ENCODE measurements at regions not wholly inside any gene's neighbourhood (a gene's known extent, or its start where the extent isn't known, plus 50 kb on each side); places are given as distances from the start of the nearest gene placed in this dataset.
A peak's percentile ranks its signal among the peaks of the same experiment; 100 is the strongest.

DNA sequence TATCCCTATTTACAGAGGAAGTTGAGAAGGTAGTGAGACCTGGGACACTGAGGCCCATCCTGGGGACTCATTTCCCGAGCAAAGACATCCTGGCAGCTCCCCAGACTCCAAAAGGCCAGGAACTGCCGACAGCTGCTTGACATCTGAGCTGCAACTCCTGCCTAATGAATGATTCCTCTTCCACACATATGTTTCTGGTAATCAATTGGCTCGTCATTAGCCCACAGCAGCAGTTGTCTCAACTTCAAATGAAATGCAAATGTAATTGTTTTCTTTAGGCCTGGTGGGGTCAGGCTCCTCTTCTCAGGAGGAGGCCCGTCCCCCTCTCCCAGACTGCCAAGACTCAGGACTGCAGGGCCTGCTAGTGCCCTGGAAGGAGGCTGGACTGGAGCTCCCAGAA is 61.8 kb upstream of the DISP3 start:
- H3K36me3 ChIP-seq, result no peaks in the 10 kb centered on the region
- no peak for DNase-seq
- H3K27me3 ChIP-seq, result no peaks in the 10 kb centered on the region
- no peak overlapping the region for H3K27ac ChIP-seq
- H3K9me3 ChIP-seq, result no peaks in the 10 kb centered on the region
- H3K4me3 ChIP-seq, result no peak overlapping the region
- H3K4me1 ChIP-seq, result no peaks in the 10 kb centered on the region
- WGBS, 2 donors, result 31 to 35% methylated on average over 4 of the region's 4 CpGs
- ATAC-seq (ENCODE audit: low FRiP score in 2 of 2), result no peak
- TF ChIP-seq POLR2AphosphoS5 (IDR thresholded peaks at IDR 0.05) (no peak), EP300 (IDR thresholded peaks at IDR 0.05) (no peak), POLR2A (IDR thresholded peaks at IDR 0.05) (no peak)
- TF ChIP-seq, protein P1, sequence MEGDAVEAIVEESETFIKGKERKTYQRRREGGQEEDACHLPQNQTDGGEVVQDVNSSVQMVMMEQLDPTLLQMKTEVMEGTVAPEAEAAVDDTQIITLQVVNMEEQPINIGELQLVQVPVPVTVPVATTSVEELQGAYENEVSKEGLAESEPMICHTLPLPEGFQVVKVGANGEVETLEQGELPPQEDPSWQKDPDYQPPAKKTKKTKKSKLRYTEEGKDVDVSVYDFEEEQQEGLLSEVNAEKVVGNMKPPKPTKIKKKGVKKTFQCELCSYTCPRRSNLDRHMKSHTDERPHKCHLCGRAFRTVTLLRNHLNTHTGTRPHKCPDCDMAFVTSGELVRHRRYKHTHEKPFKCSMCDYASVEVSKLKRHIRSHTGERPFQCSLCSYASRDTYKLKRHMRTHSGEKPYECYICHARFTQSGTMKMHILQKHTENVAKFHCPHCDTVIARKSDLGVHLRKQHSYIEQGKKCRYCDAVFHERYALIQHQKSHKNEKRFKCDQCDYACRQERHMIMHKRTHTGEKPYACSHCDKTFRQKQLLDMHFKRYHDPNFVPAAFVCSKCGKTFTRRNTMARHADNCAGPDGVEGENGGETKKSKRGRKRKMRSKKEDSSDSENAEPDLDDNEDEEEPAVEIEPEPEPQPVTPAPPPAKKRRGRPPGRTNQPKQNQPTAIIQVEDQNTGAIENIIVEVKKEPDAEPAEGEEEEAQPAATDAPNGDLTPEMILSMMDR (IDR thresholded peaks at IDR 0.05), result no peak

DNA sequence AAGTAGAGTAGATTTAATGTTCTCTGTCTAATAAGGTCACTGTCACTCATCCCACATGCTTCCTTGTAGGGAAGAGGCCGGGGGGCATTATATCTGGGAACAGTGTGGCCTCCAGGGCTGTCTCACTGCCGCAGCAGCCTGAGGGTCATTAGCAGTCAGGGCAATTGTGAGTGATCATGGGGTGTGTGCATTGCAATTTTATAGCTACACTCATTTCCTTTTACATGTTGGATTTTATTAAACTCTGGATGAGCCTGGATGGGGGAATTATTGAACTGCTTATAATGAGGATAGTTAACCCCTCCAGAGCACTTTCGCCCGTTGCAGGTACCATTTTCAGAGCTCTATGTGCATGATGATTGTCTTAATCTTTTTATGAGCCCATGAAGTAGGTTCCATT is 60.9 kb upstream of the DISP3 start:
- H3K27me3 ChIP-seq, result no peaks in the 10 kb centered on the region
- TF ChIP-seq POLR2AphosphoS5 (IDR thresholded peaks at IDR 0.05), result no peak
- TF ChIP-seq EP300 (IDR thresholded peaks at IDR 0.05), result no peak
- no peak for TF ChIP-seq POLR2A (IDR thresholded peaks at IDR 0.05)
- TF ChIP-seq, protein P1 (IDR thresholded peaks at IDR 0.05), result no peak

DNA sequence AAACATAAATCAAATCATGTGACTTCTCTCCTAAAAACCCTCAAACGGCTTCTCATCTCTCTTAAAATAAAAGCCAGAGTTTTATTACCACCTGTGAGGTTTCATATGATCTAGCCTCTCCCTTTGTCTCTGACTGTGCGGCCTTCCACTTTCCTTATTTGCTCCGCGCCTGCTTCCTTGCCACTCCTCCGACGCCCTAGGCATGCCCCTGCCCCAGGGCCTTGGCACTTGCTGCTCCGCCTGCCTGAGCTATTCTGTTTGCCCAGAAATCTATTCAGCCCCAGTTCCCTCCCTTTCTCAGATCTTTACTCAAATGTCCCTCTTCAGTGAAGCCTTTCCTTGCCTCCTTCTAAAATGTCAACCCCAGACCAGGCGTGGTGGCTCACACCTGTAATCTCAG is 57.5 kb upstream of the DISP3 start:
- 78 to 87% methylated on average over 8 of the region's 8 CpGs for WGBS, 2 donors
- ATAC-seq (ENCODE audit: low FRiP score in 2 of 2) (no peak), DNase-seq (peak in 1 of 2 donors; percentile 16)
- Histone ChIP-seq H3K9me3 (no peaks in the 10 kb centered on the region), H3K27ac (no peak overlapping the region), H3K4me3 (no peak overlapping the region), H3K27me3 (no peaks in the 10 kb centered on the region), H3K4me1 (no peaks in the 10 kb centered on the region), H3K36me3 (no peaks in the 10 kb centered on the region)
- TF ChIP-seq EP300 (IDR thresholded peaks at IDR 0.05), result no peak
- no peak for TF ChIP-seq POLR2AphosphoS5 (IDR thresholded peaks at IDR 0.05)

More for the DNA sequence above, 60.9 kb upstream of the DISP3 start:
- no peaks in the 10 kb centered on the region for H3K4me1 ChIP-seq
- no peak for DNase-seq
- no peaks in the 10 kb centered on the region for H3K36me3 ChIP-seq
- WGBS, 2 donors, result 73 to 76% methylated on average over 4 of the region's 4 CpGs
- no peak overlapping the region for H3K27ac ChIP-seq
- H3K4me3 ChIP-seq, result no peak overlapping the region
- ATAC-seq (ENCODE audit: low FRiP score in 2 of 2), result no peak
- no peaks in the 10 kb centered on the region for H3K9me3 ChIP-seq

DNA sequence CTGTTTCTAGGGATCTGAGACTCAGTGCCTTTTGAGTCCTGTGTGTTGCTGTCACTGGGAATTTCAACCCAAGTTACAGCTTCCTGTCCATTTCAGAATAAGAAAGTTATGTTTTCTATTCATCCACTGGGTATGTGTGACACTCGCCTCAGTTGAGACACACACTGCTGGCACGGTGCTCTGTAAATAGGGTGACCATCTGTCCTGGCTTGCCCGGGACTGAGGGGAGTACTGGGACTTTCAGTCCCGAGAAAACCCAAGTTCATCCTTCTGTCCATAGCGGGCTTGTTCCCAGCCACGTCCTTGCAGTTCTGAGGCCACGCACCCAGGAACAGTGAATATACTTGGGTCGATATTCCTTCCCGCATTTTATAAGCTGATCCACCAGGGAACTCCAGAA is 56.3 kb upstream of the DISP3 start:
- Histone ChIP-seq H3K27me3 (no peaks in the 10 kb centered on the region), H3K9me3 (no peaks in the 10 kb centered on the region), H3K36me3 (no peaks in the 10 kb centered on the region), H3K27ac (no peak overlapping the region), H3K4me3 (no peak overlapping the region), H3K4me1 (no peaks in the 10 kb centered on the region)
- 73 to 79% methylated on average over 9 of the region's 9 CpGs for WGBS, 2 donors
- DNase-seq (no peak), ATAC-seq (ENCODE audit: low FRiP score in 2 of 2) (no peak)
- no peak for TF ChIP-seq POLR2AphosphoS5 (IDR thresholded peaks at IDR 0.05)

DNA sequence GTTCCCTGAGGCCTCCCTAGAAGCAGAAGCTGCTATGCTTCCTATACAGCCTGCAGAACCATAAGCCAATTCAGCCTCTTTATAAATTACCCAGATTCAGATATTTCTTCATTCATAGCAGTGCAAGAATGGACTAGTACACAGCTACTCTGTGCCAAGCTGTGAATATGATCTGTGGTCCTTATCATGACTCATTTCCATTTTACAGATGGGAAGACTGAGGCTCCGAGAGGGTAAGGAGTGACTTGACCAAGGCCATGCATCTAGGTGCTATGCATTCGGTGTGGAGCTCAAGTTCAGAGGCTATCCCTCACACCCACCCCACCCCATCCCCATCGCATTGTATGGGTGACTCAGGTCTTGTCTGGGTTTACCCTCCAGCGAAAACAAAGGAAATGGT is 52.3 kb upstream of the DISP3 start:
- TF ChIP-seq POLR2A (IDR thresholded peaks at IDR 0.05) (no peak), EP300 (IDR thresholded peaks at IDR 0.05) (no peak), POLR2AphosphoS5 (IDR thresholded peaks at IDR 0.05) (no peak)
- DNase-seq (no peak), ATAC-seq (ENCODE audit: low FRiP score in 2 of 2) (no peak)
- no peak overlapping the region for H3K27ac ChIP-seq
- H3K4me1 ChIP-seq, result no peaks in the 10 kb centered on the region
- H3K4me3 ChIP-seq, result no peak overlapping the region
- H3K27me3 ChIP-seq, result no peaks in the 10 kb centered on the region
- no peaks in the 10 kb centered on the region for H3K36me3 ChIP-seq
- WGBS, 2 donors, result 83% methylated on average over 4 of the region's 4 CpGs; no CpG with 5 or more reads in 1 of the 2 donors
- no peaks in the 10 kb centered on the region for H3K9me3 ChIP-seq

DNA sequence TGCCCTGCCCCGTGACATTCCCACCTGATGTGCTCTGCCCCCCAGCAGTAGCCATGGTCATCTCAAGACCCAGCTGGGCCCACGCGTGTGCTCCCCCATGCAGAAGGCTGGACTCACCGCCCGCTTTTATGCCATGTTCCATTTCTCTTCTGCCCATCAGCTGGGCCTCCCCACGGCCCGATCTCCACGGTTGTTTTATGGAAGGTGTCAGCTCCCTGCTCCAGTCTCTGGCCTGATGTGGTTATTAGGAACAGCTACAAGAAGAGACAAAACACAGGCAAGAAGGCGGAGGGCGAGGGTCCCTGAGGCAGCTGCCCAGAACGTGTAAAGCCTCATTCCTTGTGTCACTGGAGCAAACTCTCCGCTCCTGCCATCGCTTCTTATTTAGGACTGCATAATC is 50.2 kb upstream of the DISP3 start:
- no peak for DNase-seq
- Histone ChIP-seq H3K36me3 (no peaks in the 10 kb centered on the region), H3K27me3 (no peaks in the 10 kb centered on the region), H3K4me1 (no peaks in the 10 kb centered on the region), H3K9me3 (no peaks in the 10 kb centered on the region), H3K27ac (no peak overlapping the region), H3K4me3 (no peak overlapping the region)
- 79 to 87% methylated on average over 13 of the region's 13 CpGs for WGBS, 2 donors
- no peak for ATAC-seq (ENCODE audit: low FRiP score in 2 of 2)
- TF ChIP-seq POLR2AphosphoS5 (IDR thresholded peaks at IDR 0.05), result no peak
- TF ChIP-seq POLR2A (IDR thresholded peaks at IDR 0.05), result no peak
- no peak for TF ChIP-seq EP300 (IDR thresholded peaks at IDR 0.05)
- TF ChIP-seq, protein P1 (IDR thresholded peaks at IDR 0.05), result no peak
